ENCODE measurements at regions not wholly inside any gene's neighbourhood (a gene's known extent, or its start where the extent isn't known, plus 50 kb on each side); places are given as distances from the start of the nearest gene placed in this dataset.

- DNase-seq (ENCODE audit: low spot score): no peak
Observed at GRCh38 chr3:59542276-59542675, 492.5 kb upstream of the CFAP20DC start.

DNA sequence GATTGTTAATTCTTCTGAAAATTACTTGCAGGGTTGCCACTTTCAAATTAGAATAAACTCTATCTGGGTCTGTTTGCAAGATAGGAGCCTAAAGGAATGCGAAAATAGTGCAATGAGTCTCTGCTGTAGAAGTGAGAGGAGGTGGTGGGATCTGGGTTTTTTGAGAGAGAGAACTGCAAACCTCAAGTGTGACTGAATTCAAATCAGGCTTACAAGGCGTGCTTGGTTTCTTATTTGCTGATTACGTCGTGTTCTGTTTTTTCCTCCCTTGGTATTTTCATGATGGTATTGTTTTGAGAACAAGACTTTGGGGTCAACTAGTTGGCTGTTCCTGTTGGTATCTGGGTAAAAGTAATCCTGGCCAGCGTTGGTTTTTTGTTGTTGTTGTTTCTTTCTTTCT lies 490.9 kb upstream of the CFAP20DC start:
- no peak for DNase-seq (ENCODE audit: low spot score)

GRCh38 chr3:59540241-59540640 lies 490.4 kb upstream of the CFAP20DC start:
- no peak for DNase-seq (ENCODE audit: low spot score)

- DNase-seq (ENCODE audit: low spot score): no peak
Observed at GRCh38 chr3:59538753-59539432, 489.1 kb upstream of the CFAP20DC start.

DNA sequence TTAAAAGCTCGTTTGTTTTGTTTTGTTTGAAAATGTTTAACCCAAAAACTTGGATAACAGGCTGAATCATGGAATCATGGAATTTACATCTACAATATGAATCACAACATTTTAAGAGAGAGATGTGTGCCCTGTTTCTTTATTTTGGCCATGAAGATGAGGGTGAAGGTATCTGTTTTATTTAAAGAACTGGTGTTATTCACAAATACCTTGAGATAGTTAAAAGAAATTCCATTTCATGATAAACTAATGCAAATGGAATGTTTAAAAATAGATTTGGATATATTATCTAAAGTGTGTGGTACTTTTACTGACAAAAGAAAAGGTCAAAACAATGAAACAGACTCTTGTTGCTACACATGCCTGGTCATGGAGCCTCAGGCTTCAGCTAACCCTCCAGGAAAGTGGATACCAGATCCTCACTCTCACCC lies 486.0 kb upstream of the CFAP20DC start:
- DNase-seq (ENCODE audit: low spot score): no peak

DNA sequence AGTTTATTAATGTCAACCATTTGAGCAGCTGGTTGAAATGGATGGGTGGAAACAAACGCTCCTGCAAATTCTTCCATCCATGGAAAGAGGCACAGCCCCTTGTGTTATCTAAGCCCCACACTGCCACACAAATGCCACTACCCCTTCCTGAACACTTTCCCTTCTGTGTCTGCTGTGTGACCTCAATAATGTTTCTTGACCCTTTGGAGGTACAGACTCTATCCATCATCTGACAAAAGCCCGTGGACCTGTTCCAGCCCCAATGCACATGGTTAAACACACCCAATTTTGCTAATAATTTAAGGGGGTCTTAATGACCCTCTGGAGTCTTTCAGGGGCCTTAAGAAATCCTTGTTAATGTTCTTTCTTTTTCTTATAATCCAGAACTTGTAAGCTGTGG lies 482.2 kb upstream of the CFAP20DC start:
- DNase-seq (ENCODE audit: low spot score): no peak

- no peak for DNase-seq (ENCODE audit: low spot score)
Observed at GRCh38 chr3:59531066-59531745, 481.4 kb upstream of the CFAP20DC start.

DNA sequence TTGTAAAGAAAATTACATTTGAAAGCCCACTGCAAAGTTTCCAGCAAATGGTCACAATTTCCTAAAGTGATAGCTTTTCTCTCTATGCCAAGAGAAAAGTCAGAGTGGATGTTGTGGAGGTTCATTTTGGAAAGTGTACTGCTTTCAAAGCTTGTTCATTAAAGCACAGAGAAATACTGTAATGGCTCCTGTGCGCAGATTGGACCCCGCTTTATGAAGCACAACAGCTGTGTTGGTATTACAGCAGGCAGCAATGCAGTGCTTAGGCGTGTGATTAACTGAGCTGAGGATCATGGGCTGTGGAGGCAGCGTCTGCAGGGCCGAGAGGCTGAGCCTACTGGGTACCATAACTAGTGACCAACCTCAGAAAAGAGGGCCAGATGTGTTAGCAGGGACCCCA lies 478.4 kb upstream of the CFAP20DC start:
- no peak for DNase-seq (ENCODE audit: low spot score)

DNA sequence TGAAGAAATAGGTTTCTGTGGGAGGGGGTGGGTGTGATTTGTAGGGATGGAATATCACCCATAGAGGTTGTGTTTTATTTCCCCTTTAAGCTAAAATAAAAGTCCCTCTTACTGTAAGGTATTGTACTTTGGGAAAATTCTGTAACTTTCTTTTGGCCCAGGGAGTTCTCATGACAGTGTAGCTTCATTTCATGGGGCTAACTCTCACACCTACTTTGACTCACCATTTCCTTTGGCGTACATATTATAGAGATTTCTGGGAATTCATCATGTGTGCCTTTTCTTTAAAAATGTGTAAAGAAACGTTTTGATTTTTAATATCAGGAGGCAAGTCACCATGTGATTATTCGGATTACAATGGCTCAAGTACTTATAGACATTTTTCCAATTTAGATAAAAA lies 477.7 kb upstream of the CFAP20DC start:
- no peak for DNase-seq (ENCODE audit: low spot score)

GRCh38 chr3:59526999-59527398 lies 477.2 kb upstream of the CFAP20DC start:
- DNase-seq (ENCODE audit: low spot score): no peak

- no peak for DNase-seq (ENCODE audit: low spot score)
Observed at GRCh38 chr3:59522550-59522949, 472.7 kb upstream of the CFAP20DC start.

- DNase-seq (ENCODE audit: low spot score): no peak
Observed at GRCh38 chr3:59519094-59519493, 469.3 kb upstream of the CFAP20DC start.

- DNase-seq (ENCODE audit: low spot score): no peak
Observed at GRCh38 chr3:59518283-59519055, 468.6 kb upstream of the CFAP20DC start.

GRCh38 chr3:59517388-59517787 lies 467.6 kb upstream of the CFAP20DC start:
- DNase-seq (ENCODE audit: low spot score): no peak

DNA sequence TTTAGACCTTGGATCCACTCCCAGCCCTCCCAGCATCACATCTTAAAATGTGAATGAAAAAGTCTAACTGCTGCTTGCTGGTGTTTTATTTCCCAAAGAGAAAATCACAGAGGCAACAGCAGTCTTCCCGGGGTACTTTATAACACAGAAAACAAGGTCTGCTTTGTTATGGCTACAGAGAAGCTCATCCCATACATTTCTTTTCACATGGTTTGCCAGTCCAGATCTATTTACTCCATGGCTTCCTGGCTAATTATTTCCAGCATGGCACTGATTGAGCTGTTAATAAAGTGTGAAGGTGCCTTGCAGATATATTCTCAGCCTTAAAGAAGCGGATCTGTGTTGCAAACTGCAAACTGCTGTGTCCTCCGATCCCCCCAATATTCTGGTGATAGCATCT lies 466.1 kb upstream of the CFAP20DC start:
- no peak for DNase-seq (ENCODE audit: low spot score)

- no peak for DNase-seq (ENCODE audit: low spot score)
Observed at GRCh38 chr3:59514865-59515482, 465.1 kb upstream of the CFAP20DC start.

DNA sequence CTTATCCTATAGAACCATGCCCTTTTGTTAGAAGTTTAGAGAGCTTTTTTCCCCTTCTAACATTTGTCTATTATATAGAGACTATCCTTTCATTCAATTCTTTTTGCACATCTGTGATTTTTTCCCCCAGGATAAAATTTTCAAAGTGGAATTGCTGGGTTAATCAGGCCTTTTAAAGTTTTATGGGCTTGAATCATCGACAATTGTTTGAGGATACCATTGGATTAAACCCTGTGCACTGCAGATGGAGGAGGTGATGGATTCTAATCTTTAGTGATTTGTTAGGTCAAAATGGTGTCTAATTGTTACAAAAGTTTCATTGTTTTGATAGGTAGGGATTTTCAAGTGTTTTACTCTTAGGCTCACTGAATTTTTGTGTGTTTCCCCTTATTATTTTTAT lies 463.7 kb upstream of the CFAP20DC start:
- DNase-seq (ENCODE audit: low spot score): no peak

GRCh38 chr3:59512066-59512465 lies 462.2 kb upstream of the CFAP20DC start:
- no peak for DNase-seq (ENCODE audit: low spot score)

DNA sequence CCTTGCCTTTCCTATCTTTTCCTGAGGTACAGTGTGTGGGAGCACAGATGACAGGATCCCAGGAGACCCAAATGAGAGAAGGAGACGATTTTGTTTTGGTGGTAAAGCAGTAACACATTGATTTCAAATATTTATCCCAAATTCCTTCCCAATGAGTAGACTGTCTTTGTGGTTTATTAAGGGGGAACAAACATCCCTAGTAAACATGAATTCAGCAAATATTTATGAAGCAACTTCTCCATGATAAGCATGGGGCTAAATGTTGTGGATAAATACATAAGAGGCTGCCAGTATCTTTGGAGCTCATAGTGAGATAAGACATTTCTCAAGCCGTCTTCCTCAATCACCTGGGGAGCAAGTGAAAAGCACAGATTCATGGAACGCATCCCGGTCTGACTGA lies 460.8 kb upstream of the CFAP20DC start:
- DNase-seq (ENCODE audit: low spot score): no peak

DNA sequence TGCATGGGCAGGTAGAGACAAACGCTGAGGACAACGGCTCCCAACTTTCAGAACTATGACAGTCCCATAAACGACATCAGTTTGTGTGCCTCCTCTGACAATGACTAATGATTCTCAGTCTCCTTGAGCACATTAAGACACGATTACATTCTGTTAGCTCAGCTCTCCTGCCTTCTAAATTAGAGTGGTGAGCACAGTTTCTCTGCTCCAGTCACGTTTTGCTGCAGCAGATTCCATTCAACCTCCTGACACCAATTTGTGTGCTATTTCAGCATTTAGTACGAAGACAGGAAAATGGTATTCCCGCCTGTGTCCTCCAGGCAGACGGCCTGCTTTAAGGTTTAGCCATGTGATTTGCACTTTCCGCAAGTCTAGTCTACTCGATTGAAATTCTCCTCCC lies 458.4 kb upstream of the CFAP20DC start:
- no peak for DNase-seq (ENCODE audit: low spot score)

- no peak for DNase-seq (ENCODE audit: low spot score)
Observed at GRCh38 chr3:59506191-59506590, 456.4 kb upstream of the CFAP20DC start.

DNA sequence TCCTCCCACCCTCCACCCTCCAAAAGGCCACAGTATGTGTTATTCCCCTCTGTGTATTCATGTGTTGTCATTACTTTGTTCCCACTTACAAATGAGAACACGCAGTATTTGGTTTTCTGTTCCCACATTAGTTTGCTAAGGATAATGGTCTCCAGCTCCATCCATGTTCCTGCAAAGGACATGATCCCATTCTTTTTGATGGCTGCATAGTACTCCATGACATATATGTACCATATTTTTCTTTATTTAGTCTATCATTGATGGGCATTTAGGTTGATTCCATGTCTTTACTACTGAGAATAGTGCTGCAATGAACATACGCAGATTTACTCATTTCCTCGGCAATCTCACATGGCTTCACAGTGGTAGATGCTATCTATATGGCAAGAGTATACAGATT lies 453.6 kb upstream of the CFAP20DC start:
- no peak for DNase-seq (ENCODE audit: low spot score)

DNA sequence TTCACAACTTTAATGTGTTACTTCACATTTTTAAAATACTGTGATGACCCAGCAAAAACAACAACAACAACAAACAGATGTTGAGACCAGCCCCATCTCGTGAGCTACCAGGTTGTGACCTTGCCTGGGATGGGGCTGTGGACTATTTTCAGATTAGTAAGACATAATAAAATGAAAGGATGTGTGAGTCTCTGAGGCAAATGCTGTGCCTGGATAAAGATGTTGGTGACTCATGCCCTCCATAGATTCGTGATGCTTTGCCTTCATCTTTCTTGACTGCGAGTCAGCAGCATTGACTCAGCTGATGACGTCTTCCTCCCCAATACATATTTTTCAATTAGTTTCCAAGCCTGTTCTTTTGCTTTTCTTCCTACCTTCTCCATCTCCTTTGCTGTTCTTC lies 453.0 kb upstream of the CFAP20DC start:
- peak; percentile 63 for DNase-seq (ENCODE audit: low spot score)
